Fibroblast of mammary gland (primary cell): ENCODE measurements at regions not wholly inside any gene's neighbourhood (a gene's known extent, or its start where the extent isn't known, plus 50 kb on each side); places are given as distances from the start of the nearest gene placed in this dataset.

ENCODE experiments used
- DNase-seq: peaks from one replicate; pipeline ENCODE4 v3.0.0-alpha.2; 2010; ENCODE audit warnings: low read depth
- H3K4me3 ChIP-seq: 2 replicates; pipeline ENCODE4 v1.5.1; 2011; ENCODE audit warnings: low read depth, mild to moderate bottlenecking, low read length, moderate library complexity; ENCODE audit not compliant: control insufficient read depth
- CTCF ChIP-seq: conservative IDR thresholded peaks from 2 replicates; pipeline ENCODE4 v1.5.1; 2011; ENCODE audit warnings: low read depth, low read length, inconsistent platforms; ENCODE audit not compliant: control insufficient read depth, insufficient read depth

GRCh38 chr5:29261213-29261612 is 1932.3 kb upstream of the CDH6 start:
- TF ChIP-seq CTCF = no peak
- H3K4me3 ChIP-seq = no peak overlapping the region
- DNase-seq = no peak

GRCh38 chr5:29252390-29252789 is 1941.1 kb upstream of the CDH6 start:
- no peak overlapping the region for H3K4me3 ChIP-seq
- DNase-seq = no peak
- TF ChIP-seq CTCF = no peak

- no peak for TF ChIP-seq CTCF
- no peak for DNase-seq
- H3K4me3 ChIP-seq = no peak overlapping the region
Measured at GRCh38 chr5:29247346-29248028, 1946.0 kb upstream of the CDH6 start.

GRCh38 chr5:29240379-29240778 is 1953.1 kb upstream of the CDH6 start:
- DNase-seq = no peak
- TF ChIP-seq CTCF = no peak
- H3K4me3 ChIP-seq = no peak overlapping the region

- TF ChIP-seq CTCF = no peak
- DNase-seq = no peak
Measured at GRCh38 chr5:29239606-29240005, 1953.9 kb upstream of the CDH6 start.

GRCh38 chr5:29238115-29238514 is 1955.4 kb upstream of the CDH6 start:
- no peak overlapping the region for H3K4me3 ChIP-seq
- DNase-seq = no peak
- TF ChIP-seq CTCF = no peak

More at GRCh38 chr5:29239606-29240005, 1953.9 kb upstream of the CDH6 start:
- H3K4me3 ChIP-seq = no peak overlapping the region

- H3K4me3 ChIP-seq = no peak overlapping the region
- no peak for DNase-seq
- no peak for TF ChIP-seq CTCF
Measured at GRCh38 chr5:29231154-29231553, 1962.3 kb upstream of the CDH6 start.
